GM21360 (cell line): ENCODE measurements at regions not wholly inside any gene's neighbourhood (a gene's known extent, or its start where the extent isn't known, plus 50 kb on each side); places are given as distances from the start of the nearest gene placed in this dataset.
"Not testable (repeated sequence)": the region's sequence is repeated elsewhere in the genome, so short reads cannot be mapped to it uniquely, and the experiment has no call there.

ENCODE experiments used
- ATAC-seq: cut with Tn5 transposase; IDR thresholded peaks from one replicate; pipeline ENCODE4 v1.9.1; 2021; ENCODE audit warnings: mild to moderate bottlenecking, moderate library complexity; ENCODE audit not compliant: unreplicated experiment

DNA sequence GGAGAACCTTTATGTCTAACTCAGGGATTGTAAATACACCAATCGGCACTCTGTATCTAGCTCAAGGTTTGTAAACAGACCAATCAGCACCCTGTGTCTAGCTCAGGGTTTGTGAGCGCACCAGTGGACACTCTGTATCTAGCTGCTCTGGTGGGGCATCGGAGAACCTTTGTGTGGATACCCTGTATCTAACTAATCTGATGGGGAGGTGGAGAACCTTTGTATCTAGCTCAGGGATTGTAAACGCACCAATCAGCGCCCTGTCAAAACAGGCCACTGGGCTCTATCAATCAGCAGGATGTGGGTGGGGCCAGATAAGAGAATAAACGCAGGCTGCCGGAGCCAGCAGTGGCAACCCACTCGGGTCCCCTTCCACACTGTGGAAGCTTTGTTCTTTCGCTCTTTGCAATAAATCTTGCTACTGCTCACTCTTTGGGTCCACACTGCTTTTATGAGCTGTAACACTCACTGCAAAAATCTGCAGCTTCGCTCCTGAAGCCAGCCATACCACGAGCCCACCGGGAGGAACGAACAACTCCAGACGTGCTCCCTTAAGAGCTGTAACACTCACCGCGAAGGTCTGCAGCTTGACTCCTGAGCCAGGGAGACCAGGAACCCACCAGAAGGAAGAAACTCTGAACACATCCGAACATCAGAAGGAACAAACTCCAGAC is 1673.2 kb upstream of the B3GALT2 start:
- not testable (repeated sequence) for ATAC-seq

DNA sequence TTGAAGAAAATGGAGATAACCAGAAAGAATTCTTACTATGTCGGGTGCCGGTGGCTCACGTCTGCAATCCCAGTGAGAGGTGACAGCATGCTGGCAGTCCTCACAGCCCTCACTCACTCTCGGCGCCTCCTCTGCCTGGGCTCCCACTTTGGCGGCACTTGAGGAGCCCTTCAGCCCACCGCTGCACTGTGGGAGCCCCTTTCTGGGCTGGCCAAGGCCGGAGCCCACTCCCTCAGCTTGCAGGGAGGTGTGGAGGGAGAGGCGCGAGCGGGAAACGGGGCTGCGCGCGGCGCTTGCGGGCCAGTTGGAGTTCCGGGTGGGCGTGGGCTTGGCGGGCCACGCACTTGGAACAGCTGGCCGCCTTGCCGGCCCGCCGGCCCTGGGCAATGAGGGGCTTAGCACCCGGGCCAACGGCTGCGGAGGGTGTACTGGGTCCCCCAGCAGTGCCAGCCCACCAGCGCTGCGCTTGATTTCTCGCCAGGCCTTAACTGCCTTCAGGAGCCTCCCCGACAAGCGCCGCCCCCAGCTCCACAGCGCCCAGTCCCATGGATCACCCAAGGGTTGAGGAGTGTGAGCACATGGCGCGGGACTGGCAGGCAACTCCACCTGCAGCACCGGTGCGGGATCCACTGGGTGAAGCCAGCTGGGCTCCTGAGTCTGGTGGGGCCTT is 1672.5 kb upstream of the B3GALT2 start:
- not testable (repeated sequence) for ATAC-seq

DNA sequence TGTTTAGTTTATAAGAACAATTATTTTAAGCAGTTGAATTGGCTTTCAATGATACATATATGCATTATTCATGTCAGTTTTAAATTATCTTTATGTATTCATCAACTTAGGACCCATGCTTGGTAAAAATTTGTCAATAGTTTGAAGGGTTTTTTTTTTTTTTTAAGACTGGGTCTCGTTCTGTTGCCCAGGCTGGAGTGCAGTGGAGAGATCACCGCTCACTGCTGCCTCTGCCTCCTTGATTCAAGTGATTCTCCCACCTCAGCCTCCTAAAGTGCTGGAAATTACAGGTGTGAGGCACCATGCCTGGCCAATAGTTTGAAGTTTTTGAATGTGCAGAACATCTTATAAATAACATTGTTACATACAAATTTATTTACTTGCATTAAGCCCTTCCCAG is 1671.0 kb upstream of the B3GALT2 start:
- ATAC-seq: no peak

DNA sequence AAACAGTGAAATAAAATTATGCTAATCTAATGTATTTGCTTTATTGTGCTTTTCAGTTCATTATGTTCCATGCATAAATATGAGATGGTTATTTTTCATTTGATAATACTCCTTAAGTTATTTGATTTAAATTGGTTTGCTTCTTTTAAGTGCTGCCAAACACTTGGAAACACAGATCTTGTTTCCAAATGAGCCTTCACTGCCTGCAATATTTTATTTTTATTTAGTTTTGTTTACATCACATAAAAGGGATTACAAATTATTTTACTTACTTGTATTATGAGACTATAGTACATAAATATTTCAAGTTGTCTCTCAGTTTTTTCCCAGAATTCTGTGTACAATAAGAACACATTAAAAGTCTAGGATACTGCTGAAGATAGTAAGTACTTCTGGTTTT is 1662.4 kb upstream of the B3GALT2 start:
- no peak for ATAC-seq

DNA sequence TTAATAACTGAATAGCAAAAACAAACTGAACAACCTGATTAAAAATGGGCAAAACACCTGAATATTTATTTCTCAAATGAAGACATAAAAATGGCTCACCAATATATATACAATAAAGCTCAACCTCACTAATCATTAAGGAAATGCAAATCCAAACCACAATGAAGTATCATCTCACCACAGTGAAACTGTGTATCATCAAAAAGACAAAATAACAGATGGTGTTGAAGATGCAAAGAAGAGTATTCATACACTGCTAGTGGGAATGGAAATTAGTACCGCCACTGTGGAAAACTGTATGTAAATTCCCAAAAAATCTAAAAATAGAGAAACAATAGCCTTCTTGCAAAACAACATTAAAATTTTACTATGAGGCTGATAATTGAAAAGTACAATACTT is 1660.1 kb upstream of the B3GALT2 start:
- no peak for ATAC-seq

DNA sequence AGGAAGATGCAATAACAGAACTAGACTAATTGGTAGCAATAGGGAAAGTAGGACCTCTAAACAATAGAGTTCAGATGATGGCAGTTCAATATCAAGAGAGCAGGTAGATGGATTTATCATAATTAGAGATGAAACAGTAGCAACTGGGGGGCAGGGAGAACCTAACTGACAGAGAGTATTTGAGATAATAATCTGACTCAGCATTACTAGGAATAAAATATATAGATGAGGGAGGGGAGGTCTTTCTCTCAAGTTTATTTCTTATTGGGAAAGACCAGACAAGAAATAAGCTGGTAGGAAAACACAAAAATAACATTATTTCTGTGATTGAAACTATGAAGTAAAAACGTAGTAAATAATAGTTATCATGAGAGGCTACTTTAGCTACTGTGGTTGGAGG is 1656.7 kb upstream of the B3GALT2 start:
- no peak for ATAC-seq

DNA sequence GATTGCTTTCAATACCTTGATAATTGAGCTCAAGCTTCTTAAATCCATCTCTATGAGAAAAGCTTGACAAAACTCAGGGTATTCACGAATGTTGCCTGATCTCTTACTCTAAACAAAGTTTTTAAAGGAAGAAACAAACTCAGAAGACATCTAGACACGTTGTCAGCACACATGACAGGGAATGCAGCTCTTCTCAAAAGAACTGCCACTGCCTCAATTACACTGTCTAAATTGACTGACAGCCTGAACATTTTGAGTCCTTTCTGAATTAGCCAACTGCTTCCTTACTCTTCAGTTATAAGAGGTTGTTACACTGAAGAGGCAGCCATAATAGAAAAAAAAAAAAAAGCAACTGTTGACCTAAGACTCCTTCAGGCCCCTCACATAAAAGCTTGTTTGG is 1646.7 kb upstream of the B3GALT2 start:
- ATAC-seq: no peak

DNA sequence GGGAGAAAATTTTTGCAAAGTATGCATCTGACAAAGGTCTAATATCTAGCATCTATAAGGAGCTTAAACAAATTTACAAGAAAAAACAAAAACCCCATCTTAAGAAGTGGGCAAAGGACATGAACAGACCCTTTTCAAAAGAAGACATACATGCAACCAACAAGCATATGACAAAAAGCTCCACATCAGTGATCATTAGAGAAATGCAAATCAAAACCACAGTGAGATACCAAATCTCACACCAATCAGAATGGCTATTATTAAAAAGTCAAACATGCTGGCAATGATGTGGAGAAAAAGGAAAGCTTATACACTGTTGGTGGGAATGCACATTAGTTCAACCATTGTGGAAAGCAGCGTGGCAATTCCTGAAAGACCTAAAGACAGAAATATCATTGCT is 1645.2 kb upstream of the B3GALT2 start:
- not testable (repeated sequence) for ATAC-seq

DNA sequence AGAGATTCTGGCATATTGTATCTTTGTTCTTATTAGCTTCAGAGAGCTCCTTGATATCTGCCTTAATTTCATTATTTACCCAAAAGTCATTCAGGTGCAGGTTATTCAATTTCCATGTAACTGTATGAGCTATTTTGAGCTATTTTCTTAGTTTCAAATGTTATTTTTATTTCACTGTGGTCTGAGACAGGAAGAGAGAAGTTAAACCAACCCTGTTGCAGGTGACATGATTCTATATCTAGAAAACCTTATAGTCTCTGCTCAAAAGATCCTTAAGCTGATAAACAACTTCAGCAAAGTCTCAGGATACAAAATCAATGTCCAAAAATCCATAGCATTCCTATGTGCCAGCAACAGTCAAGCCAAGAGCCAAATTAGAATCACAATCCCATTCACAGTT is 1644.0 kb upstream of the B3GALT2 start:
- ATAC-seq: peak; percentile 78

DNA sequence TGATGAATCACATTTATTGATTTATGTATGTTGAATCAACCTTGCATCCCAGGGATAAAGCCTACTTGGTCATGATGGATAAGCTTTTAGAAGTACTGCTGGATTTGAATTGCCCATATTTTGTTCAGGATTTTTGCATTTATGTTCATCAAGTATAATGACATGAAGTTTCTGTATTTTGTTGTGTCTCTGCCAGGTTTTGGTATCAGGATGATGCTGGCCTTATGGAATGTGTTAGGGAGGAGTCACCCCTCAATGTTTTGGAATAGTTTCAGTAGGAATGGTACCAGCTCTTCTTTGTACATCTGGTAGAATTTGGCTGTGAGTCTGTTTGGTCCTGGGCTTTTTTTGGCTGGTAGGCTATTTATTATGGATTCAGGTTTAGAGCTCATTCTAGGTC is 1643.1 kb upstream of the B3GALT2 start:
- ATAC-seq: no peak

DNA sequence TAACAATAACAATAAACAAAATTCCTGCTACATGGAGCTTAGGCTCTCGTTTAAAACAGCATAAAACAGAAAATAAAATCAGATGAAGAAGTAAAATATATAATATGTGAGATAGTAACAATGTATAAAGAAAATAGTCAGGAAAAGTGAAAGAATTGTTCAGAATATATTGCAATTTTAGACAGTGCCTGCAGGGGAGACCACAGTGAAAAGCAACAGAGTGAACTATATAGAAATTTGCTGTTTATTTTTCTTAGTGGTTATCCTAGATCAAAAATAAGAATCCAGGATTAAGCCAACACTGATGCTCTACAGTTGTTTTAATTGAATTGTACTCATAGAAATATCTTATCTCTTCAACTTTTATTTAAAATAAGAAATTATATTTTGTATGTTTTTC is 1639.0 kb upstream of the B3GALT2 start:
- no peak for ATAC-seq

DNA sequence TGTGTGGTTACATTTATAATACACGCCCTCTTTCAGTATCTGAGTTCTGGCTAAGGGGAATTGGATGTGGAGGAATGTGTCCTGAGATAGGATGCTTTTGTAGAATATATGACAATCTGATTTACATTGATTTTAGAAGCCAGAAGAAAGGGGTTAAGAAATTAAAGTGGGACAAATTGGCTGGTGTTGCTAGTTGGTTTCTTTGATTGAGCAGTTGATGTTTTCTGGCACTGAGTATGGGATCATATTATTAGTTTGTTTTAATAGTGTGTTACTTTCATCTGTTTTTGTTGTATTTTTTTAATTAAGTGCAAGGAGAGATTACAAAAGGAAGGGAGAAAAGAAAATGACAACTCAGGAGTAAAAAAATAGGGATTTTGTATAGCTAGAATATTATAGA is 1634.7 kb upstream of the B3GALT2 start:
- no peak for ATAC-seq

DNA sequence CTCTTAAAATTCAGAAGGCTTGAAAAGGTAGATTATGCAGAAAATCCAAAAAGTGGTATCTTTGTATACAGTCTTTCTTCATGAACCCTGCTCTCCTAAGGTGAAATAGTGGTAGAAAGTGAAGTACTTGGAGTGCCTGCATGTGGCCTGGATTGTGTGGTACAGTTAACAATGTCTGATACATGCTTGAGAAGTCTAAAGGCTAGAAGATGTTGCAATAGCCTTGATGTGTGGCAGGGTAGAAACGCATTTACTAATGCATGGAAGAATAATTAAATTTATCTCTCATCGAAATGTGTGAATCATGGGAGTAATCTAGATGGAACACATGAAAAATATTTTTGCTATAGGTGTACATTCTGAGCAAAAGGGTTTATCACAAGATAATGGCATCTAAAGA is 1632.3 kb upstream of the B3GALT2 start:
- no peak for ATAC-seq

DNA sequence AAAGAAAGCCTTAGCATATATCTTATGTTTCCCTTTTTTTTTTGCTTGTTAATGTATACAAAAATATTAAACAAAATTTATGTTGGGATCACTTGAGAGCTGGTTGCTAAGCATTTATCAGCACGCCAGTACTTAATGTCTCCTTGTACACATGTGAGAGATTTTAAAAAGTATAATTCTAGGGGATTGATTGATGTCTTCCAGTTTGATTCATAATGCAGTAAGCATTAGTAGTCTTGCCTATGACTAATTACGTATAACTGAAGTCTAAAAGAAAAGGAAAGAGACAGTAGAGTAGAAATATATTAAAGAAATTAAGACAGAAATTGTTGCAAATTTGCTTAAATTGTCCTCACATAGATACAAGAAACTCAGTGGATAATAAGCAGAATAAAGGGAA is 1630.4 kb upstream of the B3GALT2 start:
- ATAC-seq: no peak

DNA sequence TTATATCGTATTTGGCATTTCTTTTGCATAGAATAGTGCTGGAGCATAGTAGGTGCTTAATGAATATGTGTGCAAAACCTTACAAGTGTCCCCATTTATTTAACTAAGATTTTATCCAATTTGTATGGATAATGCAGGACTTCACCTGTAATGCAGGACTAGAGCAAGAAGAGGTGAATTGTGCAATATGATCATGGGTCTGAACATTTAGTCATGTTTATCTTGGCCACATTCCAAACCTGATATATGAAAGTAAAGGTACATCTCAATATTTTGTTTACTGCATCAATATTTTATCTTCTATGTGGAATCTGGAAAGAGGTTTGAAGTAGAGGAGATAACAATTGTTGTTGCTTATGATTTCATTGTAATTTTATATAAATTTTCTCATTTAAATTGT is 1626.7 kb upstream of the B3GALT2 start:
- ATAC-seq: no peak

DNA sequence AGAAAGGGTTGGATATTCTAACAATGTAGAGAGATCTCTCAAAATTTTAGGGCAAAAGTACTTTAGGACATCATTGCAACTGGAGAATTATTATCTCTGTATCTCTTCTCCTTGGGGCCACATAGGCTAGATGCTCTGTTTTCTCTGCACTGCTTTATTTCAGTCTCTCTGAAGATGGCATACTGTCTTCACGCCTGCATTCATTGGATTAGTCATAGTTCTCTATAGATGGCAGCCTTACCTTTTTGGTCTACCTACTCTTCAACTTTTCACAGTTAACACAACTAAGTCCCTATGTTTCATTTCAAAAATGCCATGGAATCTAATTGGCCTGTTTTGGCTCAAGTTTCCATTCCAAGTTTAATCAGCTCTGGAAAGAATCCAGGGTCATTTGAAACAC is 1623.3 kb upstream of the B3GALT2 start:
- ATAC-seq: no peak

DNA sequence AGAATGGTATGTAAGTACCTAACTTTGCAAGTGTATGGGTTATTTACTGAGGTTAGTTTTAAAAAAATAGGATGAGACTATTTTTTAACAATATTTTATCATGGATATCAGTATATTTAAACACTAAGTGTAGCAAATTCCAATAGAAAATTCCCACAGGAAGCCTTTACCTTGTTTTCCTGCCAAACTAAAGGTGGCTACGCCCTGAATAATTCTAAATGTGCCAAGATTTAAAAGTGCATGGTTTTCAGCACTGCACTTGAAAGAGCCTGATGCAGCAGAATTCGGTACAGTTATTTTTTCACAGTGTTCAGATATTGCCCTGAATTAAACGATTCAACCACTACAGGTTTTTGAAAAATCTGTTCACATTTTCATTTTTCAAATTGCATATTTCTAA is 1622.8 kb upstream of the B3GALT2 start:
- no peak for ATAC-seq

DNA sequence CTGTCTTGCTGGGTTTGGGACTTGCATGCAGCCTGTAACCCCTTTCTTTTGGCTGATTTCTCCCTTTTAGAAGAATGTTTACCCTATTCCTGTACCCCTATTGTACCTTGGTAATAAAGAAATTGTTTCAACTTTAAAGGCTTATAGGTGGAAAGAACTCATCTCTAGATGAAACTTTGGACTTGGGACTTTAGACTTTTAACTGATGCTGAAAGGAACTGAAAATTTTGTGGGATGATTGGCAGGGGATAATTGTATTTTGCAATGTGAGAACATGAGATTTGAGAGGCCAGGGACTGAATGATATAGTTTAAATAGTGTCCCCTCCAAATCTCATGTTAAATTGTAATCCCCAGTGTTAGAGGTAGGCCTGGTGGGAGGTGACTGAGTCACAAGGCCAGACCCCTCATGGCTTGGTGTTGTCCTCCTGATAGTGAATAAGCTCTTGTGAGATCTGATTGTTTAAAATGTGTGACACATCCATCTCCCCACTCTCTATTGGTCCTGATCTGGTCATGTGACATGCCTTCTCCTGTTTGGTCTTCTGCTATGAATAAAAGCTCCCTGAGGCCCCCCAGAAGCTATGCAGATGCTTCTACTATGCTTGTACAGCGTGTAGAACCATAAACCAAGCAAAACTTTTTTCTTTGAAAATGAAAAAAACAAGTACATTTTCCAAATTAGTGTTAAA is 1621.3 kb upstream of the B3GALT2 start:
- ATAC-seq: no peak

DNA sequence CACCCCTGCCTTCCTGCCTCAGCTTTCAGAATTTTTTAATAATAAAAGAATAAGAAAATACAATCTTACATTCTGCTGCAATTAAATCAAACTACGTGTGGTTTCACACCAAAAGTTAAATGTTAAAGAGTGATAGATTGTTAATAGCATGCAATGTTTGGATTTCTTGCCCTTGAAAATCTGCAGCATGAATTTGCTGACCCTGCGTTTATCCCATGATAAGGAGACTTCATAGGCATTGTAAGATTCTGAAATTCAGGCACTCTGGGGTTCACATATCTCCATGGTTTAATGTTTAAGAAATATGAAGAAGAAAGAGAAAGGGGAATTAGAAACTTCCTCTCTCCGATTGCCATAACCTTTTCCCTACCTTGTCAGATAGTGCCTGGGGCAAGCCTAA is 1616.2 kb upstream of the B3GALT2 start:
- ATAC-seq: no peak

DNA sequence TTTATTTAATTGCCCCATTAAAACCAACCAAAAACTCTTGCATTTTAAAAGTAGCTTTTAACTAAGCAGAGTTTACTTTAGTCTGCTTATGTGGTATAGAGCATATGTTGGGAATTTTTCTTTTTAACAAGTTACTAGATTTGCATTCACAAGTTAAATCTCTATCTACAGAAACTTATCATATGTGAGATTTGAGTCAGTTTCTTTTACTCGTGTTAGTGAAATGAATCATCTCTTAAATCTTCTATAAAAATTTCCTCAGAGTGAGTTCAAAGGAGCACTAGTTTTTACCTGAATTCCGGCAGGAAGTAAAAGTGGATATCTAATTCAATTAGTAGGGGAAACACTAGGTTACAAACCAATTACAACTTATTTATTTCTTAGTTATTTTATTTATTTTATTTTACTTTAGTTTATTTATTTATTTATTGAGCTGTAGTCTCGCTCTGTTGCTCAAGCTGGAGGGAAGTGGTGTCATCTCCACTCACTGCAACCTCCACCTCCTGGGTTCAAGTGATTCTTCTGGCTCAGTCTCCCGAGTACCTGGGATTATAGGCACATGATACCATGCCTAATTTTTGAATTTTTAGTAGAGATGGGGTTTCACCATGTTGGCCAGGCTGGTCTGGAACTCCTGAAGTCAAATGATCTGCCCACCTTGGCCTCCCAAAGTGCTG is 1609.6 kb upstream of the B3GALT2 start:
- peak; percentile 55 for ATAC-seq

DNA sequence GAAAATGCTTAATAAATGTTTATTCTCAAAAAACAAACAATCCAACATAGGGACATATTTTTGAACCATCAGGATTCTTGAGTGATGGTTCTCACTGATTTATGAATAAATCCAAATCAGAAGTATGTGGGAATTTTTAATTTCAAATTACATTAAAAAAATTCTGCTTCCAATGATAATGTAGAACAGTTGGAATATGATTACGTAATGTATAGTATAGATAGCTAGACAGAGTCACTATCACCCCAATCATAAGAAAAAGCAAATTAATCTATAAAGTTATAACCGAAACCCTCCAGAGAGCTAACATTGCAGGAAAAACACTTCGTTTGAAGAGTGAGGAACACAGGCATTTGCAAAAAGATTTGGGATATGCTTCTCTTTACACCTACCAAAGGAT is 1600.6 kb upstream of the B3GALT2 start:
- ATAC-seq: no peak

DNA sequence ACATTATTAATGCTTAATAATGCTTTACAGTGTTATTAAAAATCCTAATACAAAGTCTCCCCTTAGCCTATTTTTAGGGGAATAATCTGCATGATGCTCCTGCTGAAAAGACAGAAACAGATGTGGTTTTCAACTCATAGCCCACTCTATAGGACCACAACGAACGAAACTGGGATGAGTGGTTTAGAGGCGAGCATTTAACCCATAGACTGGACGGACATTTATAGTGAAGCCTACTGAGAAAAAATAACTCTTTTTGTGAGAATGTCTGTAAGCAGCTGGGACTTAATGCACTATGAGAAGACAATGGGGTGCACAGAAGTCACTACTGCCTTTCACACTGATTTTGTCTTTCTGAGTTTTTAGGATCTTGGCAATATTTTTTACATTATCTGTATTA is 1599.6 kb upstream of the B3GALT2 start:
- ATAC-seq: no peak
